Calu3 (cell line): ENCODE measurements at regions not wholly inside any gene's neighbourhood (a gene's known extent, or its start where the extent isn't known, plus 50 kb on each side); places are given as distances from the start of the nearest gene placed in this dataset.
A peak's percentile ranks its signal among the peaks of the same experiment; 100 is the strongest.

Source experiments
- BruUV-seq: library from RNA; stranded (reverse); fragments of 400-500 nt; replicated peaks from 2 replicates; lab custom pipeline; 2021; lab: Mats Ljungman, UMichigan
- CTCF ChIA-PET: fragments of 300-600 bp; sonication (Branson Sonifier 250); formaldehyde crosslinking; loops from one replicate; lab custom pipeline; 2022; ENCODE audit warnings: antibody characterized with exemption; lab: Charles Lee
- DNase-seq: peaks from one replicate; pipeline ENCODE4 v3.0.0; 2022
- H3K27ac Mint-ChIP-seq: one replicate; pipeline ENCODE4 v1.8.0; 2022; ENCODE audit warnings: mixed read lengths; ENCODE audit not compliant: unreplicated experiment
- H3K27me3 Mint-ChIP-seq: one replicate; pipeline ENCODE4 v1.8.0; 2022; ENCODE audit warnings: mixed read lengths; ENCODE audit not compliant: unreplicated experiment
- H3K36me3 Mint-ChIP-seq: one replicate; pipeline ENCODE4 v1.8.0; 2022; ENCODE audit warnings: mild to moderate bottlenecking, moderate library complexity, mixed read lengths; ENCODE audit not compliant: insufficient read depth, unreplicated experiment
- H3K4me1 Mint-ChIP-seq: one replicate; pipeline ENCODE4 v1.8.0; 2022; ENCODE audit warnings: mild to moderate bottlenecking, low read depth, mixed read lengths; ENCODE audit not compliant: unreplicated experiment
- H3K4me3 Mint-ChIP-seq: one replicate; pipeline ENCODE4 v1.8.0; 2022; ENCODE audit warnings: mild to moderate bottlenecking, low read depth, moderate library complexity, mixed read lengths; ENCODE audit not compliant: unreplicated experiment
- H3K9me3 Mint-ChIP-seq: one replicate; pipeline ENCODE4 v1.8.0; 2022; ENCODE audit warnings: low read depth, mixed read lengths; ENCODE audit not compliant: unreplicated experiment
- CTCF ChIP-seq: fragments of 200-600 bp; IDR thresholded peaks from one replicate; pipeline ENCODE4 v1.8.0; 2022; ENCODE audit warnings: antibody characterized with exemption; ENCODE audit not compliant: unreplicated experiment
- intact Hi-C: fragments of 100-400 bp; cut with micrococcal nuclease; formaldehyde crosslinking; loops from one replicate; pipeline ENCODE4 v1.10.0; 2022; ENCODE audit not compliant: unreplicated experiment

- CTCF ChIA-PET: no interaction called here
- no TSS peak for BruUV-seq
- peaks cover 18% of the 10 kb centered on the region for H3K4me1 Mint-ChIP-seq
Measured at GRCh38 chr13:79680485-79680884, 199.5 kb downstream of the NDFIP2 start.

GRCh38 chr13:79679334-79679733, 198.4 kb downstream of the NDFIP2 start:
- no TSS peak for BruUV-seq
- H3K27ac Mint-ChIP-seq: no peak overlapping the region
- TF ChIP-seq CTCF: peak; percentile 29
- peaks cover 18% of the 10 kb centered on the region for H3K4me1 Mint-ChIP-seq
- intact Hi-C loops: loop anchor here (1.0 to 2.0 kb wide), 3 partner anchors 87 to 683 kb away; no protein-coding TSS in a partner anchor
- DNase-seq: peak; percentile 48
- H3K36me3 Mint-ChIP-seq: no peaks in the 10 kb centered on the region
- CTCF ChIA-PET: interaction anchor here (1.2 kb wide), 1 partner anchor 333 kb away, joined by 3 read pairs; no protein-coding TSS in a partner anchor
- no peaks in the 10 kb centered on the region for H3K27me3 Mint-ChIP-seq
- H3K4me3 Mint-ChIP-seq: no peak overlapping the region
- H3K9me3 Mint-ChIP-seq: peaks cover 2% of the 10 kb centered on the region

More at GRCh38 chr13:79680485-79680884, 199.5 kb downstream of the NDFIP2 start:
- TF ChIP-seq CTCF: no peak
- Mint-ChIP-seq H3K4me3 (no peak overlapping the region), H3K9me3 (peaks cover 2% of the 10 kb centered on the region), H3K27ac (no peak overlapping the region), H3K27me3 (no peaks in the 10 kb centered on the region), H3K36me3 (no peaks in the 10 kb centered on the region)
- intact Hi-C loops: no loop called here
- no peak for DNase-seq

- no TSS peak for BruUV-seq
- H3K4me1 Mint-ChIP-seq: peaks cover 18% of the 10 kb centered on the region
- intact Hi-C loops: loop anchor here (2.0 kb wide), 2 partner anchors 89 to 685 kb away; no protein-coding TSS in a partner anchor
- no peak for DNase-seq
- H3K27ac Mint-ChIP-seq: no peak overlapping the region
- H3K36me3 Mint-ChIP-seq: no peaks in the 10 kb centered on the region
- no peaks in the 10 kb centered on the region for H3K27me3 Mint-ChIP-seq
- H3K4me3 Mint-ChIP-seq: no peak overlapping the region
- H3K9me3 Mint-ChIP-seq: peaks cover 2% of the 10 kb centered on the region
- CTCF ChIA-PET: no interaction called here
- TF ChIP-seq CTCF: no peak
Measured at GRCh38 chr13:79678100-79678499, 197.1 kb downstream of the NDFIP2 start.

- no TSS peak for BruUV-seq
- Mint-ChIP-seq H3K4me1 (peaks cover 14% of the 10 kb centered on the region), H3K27me3 (no peaks in the 10 kb centered on the region), H3K4me3 (no peak overlapping the region), H3K36me3 (no peaks in the 10 kb centered on the region), H3K9me3 (no peaks in the 10 kb centered on the region), H3K27ac (no peak overlapping the region)
- intact Hi-C loops: no loop called here
- no peak for DNase-seq
- CTCF ChIA-PET: no interaction called here
- no peak for TF ChIP-seq CTCF
Measured at GRCh38 chr13:79675931-79676660, 195.1 kb downstream of the NDFIP2 start.
